HS-5 (cell line): ENCODE measurements at regions not wholly inside any gene's neighbourhood (a gene's known extent, or its start where the extent isn't known, plus 50 kb on each side); places are given as distances from the start of the nearest gene placed in this dataset.
"Not testable (repeated sequence)": the region's sequence is repeated elsewhere in the genome, so short reads cannot be mapped to it uniquely, and the experiment has no call there.

Source experiments
- DNase-seq: peaks from one replicate; pipeline ENCODE4 v3.0.0-alpha.2; 2012; ENCODE audit warnings: low read depth

DNA sequence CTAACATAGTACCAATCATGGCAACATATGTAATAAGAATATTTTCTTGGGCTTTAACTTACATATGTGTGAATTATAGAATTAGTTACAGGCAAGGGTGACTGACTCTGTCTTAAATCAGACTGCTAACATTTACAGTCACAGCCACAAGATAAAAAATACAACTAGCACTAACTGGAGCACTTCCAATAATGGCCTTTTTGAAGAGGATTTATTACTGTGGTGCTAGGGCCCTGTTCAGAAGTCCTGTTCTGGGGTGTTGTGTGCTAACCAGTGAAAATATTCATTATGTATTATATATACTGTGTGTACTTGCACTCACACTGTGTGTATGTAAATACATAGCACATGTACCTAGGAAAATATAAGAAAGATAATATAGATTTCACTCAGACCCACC is 1611.2 kb downstream of the PCDH18 start:
- DNase-seq = no peak

DNA sequence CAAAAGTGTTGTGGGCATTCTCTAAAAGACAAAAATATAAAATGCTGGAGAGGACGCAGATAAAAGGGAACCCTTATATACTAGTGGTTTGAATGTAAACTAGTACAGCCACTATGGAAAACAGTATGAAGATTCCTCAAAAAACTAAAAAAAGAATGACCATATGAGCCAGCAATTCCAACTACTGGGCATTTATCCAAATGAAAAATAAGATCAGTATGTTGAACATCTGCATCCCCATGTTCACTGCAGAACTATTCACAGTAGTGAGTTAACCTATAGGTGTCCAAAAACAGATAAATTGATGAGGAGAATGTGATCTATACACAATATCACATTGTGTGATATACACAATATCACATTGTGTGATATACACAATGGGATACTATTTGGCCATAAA is 1615.3 kb downstream of the PCDH18 start:
- DNase-seq = peak; percentile 60

DNA sequence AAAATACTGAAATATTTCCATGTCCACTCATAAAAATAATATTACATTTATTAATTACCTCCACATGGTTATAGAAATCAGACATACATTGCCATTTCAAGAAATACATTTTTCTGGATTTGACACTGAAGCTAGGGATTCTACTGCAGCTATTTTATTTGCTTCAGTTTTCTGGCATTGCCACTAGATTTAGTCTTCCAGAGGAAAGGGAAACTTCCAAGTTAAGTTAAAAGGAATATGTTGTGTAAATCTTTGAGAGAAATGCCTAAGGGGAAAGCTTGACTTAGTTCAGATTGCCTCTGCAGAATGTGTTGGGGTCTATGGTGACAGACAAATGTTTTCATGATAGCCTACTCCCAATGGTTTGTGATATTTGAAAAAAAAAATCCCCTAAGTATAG is 1631.3 kb downstream of the PCDH18 start:
- DNase-seq = no peak

GRCh38 chr4:135864304-135864703 is 1662.7 kb upstream of the PABPC4L start:
- DNase-seq = not testable (repeated sequence)

GRCh38 chr4:135840781-135841180 is 1639.2 kb upstream of the PABPC4L start:
- no peak for DNase-seq

DNA sequence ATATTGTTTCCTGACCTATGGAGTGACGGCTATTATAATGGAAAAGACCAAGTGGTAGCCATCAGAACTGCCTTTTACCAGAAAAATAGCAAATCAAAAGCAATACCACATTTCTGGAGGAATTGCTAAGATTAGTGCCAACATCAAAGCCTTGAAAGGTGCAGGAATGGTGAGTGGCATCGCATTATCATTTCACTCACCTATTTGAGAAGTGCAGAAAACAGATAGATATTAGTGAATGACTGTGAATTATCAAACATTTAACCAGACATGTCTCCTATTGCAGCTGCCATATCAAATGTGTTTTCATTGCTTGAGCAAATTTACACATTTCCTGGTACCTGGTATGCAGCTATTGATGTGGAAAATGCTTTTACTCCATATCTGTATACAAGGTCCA is 1638.1 kb upstream of the PABPC4L start:
- no peak for DNase-seq

DNA sequence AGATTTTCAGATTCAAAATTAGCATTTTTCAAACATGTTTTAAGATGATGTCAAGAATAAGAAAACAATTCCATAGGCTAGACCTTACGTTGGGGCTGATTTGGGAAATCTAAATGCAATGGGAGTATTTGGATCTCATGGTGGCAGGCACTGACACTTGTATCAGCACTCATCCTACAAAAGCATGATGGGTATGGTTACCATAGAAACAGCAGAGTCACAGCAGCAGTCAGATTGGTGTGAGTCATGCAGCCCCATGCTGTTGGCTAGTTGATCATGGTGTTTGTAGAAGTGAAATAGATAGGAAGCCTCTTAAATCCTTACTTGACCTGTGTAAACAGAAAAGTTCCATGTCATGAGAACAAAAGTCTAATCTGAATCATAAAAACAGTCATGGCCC is 1637.3 kb upstream of the PABPC4L start:
- peak; percentile 4 for DNase-seq

DNA sequence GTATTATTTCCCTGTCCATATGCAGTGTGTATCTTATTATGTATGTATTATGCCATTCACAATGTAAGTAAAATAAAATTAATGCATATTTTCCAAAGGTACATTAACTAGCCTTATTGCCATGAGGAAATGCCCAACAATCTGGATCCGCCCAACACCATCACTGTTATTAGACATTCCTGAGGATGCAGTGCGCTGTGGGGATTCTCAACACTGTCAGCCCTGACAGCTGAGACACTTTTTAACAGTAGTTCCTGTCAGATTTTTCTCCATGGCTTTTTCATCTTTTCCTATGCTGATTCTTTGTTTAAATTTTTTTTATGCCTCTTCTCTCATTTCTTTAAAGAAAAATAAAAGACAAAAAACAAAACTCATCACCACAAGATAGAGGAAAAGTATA is 1632.9 kb upstream of the PABPC4L start:
- DNase-seq = no peak

- DNase-seq = no peak
These were observed 1631.9 kb upstream of the PABPC4L start for GRCh38 chr4:135833529-135833928.

GRCh38 chr4:135824759-135825296 is 1623.2 kb upstream of the PABPC4L start:
- no peak for DNase-seq

DNA sequence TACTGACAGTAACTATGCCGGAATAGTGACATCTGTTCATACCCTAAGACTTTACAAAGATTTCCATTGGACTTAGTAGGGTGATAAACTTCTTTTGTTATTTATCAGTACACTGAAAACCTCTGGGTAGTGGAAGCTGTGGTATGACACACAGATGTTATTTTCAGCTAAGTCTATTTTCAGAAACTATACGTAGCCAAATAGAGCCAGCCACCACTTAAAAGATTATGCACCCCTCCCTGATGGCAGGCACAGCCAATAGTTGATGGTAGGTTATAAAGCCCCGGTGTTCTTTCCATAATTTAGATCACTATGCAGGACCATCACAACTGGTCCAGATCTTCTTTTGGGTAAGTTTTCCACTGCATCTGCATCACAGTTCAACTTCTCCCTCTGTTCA is 1603.2 kb upstream of the PABPC4L start:
- DNase-seq = no peak

- DNase-seq = no peak
These were observed 1575.8 kb upstream of the PABPC4L start for GRCh38 chr4:135777361-135777760.

- no peak for DNase-seq
These were observed 1574.3 kb upstream of the PABPC4L start for GRCh38 chr4:135775909-135776308.

DNA sequence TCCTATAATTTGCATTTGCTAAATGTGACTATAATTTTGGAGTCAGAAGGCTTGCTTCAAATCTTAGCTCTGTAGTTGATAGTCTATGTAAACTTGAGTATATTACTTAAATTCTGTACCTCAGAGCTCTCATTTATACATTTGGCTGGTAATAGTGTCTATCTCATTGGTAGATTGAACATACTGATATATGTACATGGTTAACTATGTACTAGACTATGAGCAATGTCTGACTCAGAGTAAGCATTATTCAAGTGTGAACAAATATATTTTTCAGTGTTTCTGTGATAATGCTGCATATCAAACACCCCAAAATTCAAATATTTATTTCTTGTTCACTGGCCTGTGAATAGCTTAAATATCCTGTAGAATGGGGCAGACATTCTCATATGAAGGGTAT is 1568.9 kb upstream of the PABPC4L start:
- no peak for DNase-seq

- DNase-seq = no peak
These were observed 1543.3 kb upstream of the PABPC4L start for GRCh38 chr4:135744928-135745327.

DNA sequence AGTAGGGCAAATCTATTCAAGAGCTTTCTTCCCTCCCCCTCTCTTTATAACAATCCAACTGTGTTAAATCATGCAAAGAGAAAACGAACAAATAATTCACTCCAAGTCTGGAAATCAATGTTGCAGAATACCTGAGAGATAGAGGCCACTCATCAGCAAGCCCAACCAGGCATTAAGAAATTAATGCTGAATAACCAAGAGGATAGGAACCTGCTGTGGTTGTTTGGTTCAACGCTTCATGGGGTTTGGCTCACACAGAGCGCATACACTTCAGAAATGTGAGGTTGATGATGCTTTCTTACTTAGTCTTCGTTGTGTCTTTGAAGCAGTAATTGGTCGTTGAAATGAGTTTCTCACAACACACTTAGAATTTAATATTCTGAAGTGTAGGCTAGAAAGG is 1540.0 kb upstream of the PABPC4L start:
- DNase-seq = no peak

- no peak for DNase-seq
These were observed 1537.8 kb upstream of the PABPC4L start for GRCh38 chr4:135739354-135739753.

DNA sequence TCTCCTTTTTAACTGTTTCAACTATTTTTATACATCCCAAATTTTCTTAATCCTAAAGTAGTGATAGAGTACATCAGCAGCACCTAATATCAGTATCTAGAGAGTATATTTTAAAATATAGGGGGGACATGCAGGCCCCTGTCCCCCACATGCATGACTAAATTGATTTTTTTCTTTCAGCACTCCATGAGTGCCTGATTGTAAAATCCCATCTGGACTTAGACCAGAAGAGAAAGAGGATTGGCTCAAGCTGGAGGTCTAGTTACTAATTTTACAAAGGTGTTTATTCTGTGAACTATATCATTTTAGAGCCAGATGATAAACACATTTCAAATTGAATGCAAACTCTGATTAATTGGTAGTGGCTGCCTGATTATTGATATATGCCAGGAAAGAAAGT is 1533.9 kb upstream of the PABPC4L start:
- DNase-seq = no peak

DNA sequence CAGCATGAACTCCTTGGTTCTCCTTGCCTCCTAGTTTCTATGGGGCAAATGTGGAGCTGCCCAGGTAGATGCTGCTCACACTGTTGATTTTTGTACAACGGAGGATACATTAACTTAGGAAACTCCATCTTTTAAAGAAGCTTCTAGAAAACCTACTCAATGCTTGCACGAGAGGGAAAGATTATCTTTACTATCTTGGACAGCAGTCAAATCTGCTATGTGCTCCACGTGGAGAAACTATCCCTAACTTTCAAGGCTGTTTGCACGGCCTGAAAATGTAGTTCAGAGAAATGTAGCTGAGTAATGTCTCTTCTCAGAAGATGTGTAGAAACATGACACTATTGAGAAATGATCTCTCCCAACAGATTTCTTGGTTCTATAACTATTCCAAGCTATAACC is 1530.9 kb upstream of the PABPC4L start:
- DNase-seq = no peak

GRCh38 chr4:135731682-135732081 is 1530.1 kb upstream of the PABPC4L start:
- DNase-seq = no peak

DNA sequence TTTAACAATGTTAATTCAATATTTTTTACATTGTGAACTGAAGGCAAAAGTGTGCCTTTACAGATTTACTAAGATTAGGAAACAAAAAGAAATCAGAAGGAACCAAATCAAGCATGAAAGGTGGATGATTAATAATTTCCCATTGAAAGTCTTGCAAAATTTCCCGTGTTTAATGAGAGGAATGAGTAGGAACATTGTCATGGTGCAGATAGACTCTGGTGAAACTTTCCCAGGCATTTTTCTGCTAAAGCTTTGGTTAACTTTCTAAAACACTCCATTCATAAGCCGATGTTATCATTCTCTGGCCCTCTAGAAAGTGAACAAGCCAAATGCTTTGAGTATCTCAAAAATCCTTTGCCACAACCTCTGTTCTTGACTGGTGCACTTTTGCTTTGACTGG is 1522.8 kb upstream of the PABPC4L start:
- no peak for DNase-seq

DNA sequence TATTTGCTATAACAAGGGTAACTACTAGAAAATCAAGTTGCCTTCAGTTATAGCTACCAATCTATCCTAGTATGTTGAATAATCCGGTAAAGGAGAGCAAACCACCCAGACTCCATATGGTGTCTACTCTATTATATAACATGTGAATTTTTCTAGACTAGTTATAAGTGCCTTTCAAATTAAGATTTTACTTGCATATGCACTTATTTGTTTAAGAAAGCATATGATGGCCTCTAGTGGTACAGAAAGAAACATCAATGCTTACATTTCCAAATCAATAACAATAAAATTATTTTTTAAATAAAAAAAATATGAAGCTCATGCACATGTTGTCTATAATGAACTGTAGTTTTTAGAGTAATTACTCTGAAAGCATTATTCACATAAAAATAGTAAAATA is 1516.4 kb upstream of the PABPC4L start:
- no peak for DNase-seq

DNA sequence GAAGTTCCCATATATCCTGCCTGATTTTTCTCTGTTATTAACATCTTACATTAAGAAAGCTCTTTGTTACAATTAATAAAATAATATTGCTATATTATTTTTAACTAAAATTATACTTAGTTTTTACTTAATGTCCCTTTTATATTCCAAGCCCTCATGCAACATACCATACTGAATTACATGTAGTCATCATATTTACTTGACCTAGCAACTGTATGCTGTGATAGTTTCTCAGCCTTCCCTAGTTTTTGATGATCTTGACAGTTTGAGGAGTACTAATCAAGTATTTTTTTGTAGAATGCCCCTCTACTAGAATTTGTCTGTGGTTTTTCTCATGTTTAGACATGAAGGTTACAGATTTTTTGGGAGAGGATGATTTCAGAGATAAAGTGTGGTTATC is 1503.8 kb upstream of the PABPC4L start:
- no peak for DNase-seq

- no peak for DNase-seq
These were observed 1492.5 kb upstream of the PABPC4L start for GRCh38 chr4:135694066-135694465.

DNA sequence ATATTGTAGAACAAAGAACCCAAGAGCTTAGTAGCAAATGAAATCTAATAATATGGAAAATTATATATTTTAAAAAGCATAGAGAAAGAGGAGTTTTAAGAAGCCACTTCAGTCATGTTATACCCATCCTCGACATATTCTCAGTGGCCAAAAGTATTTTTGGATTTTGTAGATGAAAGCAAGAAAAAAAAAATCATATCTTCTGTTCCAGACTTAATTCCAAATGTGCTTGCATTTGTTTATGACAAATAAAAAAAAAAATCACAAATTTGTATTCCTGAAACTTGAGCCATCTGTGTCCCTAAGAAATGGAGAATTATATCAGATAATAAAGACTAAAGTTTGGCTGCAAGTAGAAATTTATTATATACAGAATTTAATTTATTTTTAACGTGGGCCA is 1482.4 kb upstream of the PABPC4L start:
- DNase-seq = no peak
